IMR-90 (cell line): ENCODE measurements at regions not wholly inside any gene's neighbourhood (a gene's known extent, or its start where the extent isn't known, plus 50 kb on each side); places are given as distances from the start of the nearest gene placed in this dataset.

ENCODE experiments used
- ATAC-seq: fragments of 200-7000 bp; cut with Tn5 transposase; 2 replicates; pipeline ENCODE4 v1.9.1; 2020; ENCODE audit warnings: low read depth, mild to moderate bottlenecking, moderate library complexity
- BruUV-seq: library from RNA; stranded (reverse); fragments of 400-500 nt; replicated peaks from 2 replicates; lab custom pipeline; 2021; lab: Mats Ljungman, UMichigan
- CTCF ChIA-PET: fragments of 300-600 bp; formaldehyde crosslinking; extraction: SDS; loops from one replicate; lab custom pipeline; 2021; ENCODE audit warnings: antibody characterized with exemption; lab: Yijun Ruan, JAX
- POLR2A ChIA-PET: fragments of 300-600 bp; sonication (Branson Sonifier 250); formaldehyde crosslinking; loops from one replicate; lab custom pipeline; 2022; ENCODE audit warnings: antibody characterized with exemption; ENCODE audit not compliant: unreplicated experiment; lab: Charles Lee
- DNase-seq: peaks from one replicate; pipeline ENCODE4 v3.0.0; 2013
- H2AFZ ChIP-seq: replicated peaks from 2 replicates; pipeline ENCODE3; 2013; ENCODE audit warnings: low read length, mild to moderate bottlenecking; ENCODE audit not compliant: poor library complexity
- H2AK5ac ChIP-seq: 2 replicates; pipeline ENCODE4 v1.6.1; 2013; ENCODE audit warnings: low read depth, low read length, inconsistent platforms
- H2AK9ac ChIP-seq: replicated peaks from 2 replicates; pipeline ENCODE3; 2013; ENCODE audit warnings: mild to moderate bottlenecking, low read depth, low read length, moderate library complexity; ENCODE audit not compliant: poor library complexity
- H2BK120ac ChIP-seq: 2 replicates; pipeline ENCODE4 v1.6.1; 2013; ENCODE audit warnings: low read depth, low read length, inconsistent platforms
- H2BK15ac ChIP-seq: 3 replicates; pipeline ENCODE4 v1.6.1; 2013; ENCODE audit warnings: low read depth, low read length, inconsistent platforms
- H2BK20ac ChIP-seq: 2 replicates; pipeline ENCODE4 v1.6.1; 2013; ENCODE audit warnings: low read depth, mild to moderate bottlenecking, inconsistent platforms, low read length, moderate library complexity
- H2BK5ac ChIP-seq: 2 replicates; pipeline ENCODE4 v1.6.1; 2013; ENCODE audit warnings: mild to moderate bottlenecking, low read depth, low read length, inconsistent platforms; ENCODE audit not compliant: poor library complexity, severe bottlenecking
- H3K14ac ChIP-seq: replicated peaks from 2 replicates; pipeline ENCODE4 v1.6.1; 2013; ENCODE audit warnings: low read depth, low read length, inconsistent platforms
- H3K18ac ChIP-seq: 2 replicates; pipeline ENCODE4 v1.6.1; 2013; ENCODE audit warnings: low read depth, low read length, control low read depth
- H3K23ac ChIP-seq: 2 replicates; pipeline ENCODE4 v1.6.1; 2013; ENCODE audit warnings: low read depth, low read length, inconsistent platforms
- H3K27ac ChIP-seq: 2 replicates; pipeline ENCODE4 v1.5.1; 2013; ENCODE audit warnings: mild to moderate bottlenecking, control low read depth, low read length; ENCODE audit not compliant: insufficient read depth
- H3K27me3 ChIP-seq: 2 replicates; pipeline ENCODE4 v1.6.1; 2013; ENCODE audit warnings: low read length; ENCODE audit not compliant: control insufficient read depth, insufficient read depth
- H3K36me3 ChIP-seq: 2 replicates; pipeline ENCODE4 v1.6.1; 2013; ENCODE audit warnings: low read length, mixed read lengths; ENCODE audit not compliant: control insufficient read depth, insufficient read depth
- H3K4ac ChIP-seq: 2 replicates; pipeline ENCODE4 v1.6.1; 2013; ENCODE audit warnings: low read depth, low read length, inconsistent platforms
- H3K4me1 ChIP-seq: 2 replicates; pipeline ENCODE4 v1.6.1; 2013; ENCODE audit warnings: low read length, mixed read lengths; ENCODE audit not compliant: control insufficient read depth, insufficient read depth
- H3K4me2 ChIP-seq: 2 replicates; pipeline ENCODE4 v1.6.1; 2013; ENCODE audit warnings: low read depth, mild to moderate bottlenecking, control low read depth, low read length, moderate library complexity
- H3K4me3 ChIP-seq: 2 replicates; pipeline ENCODE4 v1.5.1; 2013; ENCODE audit warnings: low read depth, mild to moderate bottlenecking, control low read depth, low read length, moderate library complexity; ENCODE audit not compliant: insufficient read depth
- H3K56ac ChIP-seq: 2 replicates; pipeline ENCODE4 v1.6.1; 2013; ENCODE audit warnings: low read length, inconsistent platforms; ENCODE audit not compliant: insufficient read depth; ENCODE audit errors: extremely low read depth
- H3K79me1 ChIP-seq, 2 experiments: 2 replicates each; pipeline ENCODE4 v1.6.1; 2013; ENCODE audit warnings: low read length in 2 of 2, inconsistent platforms in 1 of 2, low read depth in 1 of 2
- H3K9ac ChIP-seq: 2 replicates; pipeline ENCODE4 v1.6.1; 2013; ENCODE audit warnings: low read depth, low read length, control low read depth
- H3K9me1 ChIP-seq: 2 replicates; pipeline ENCODE4 v1.6.1; 2013; ENCODE audit warnings: low read length, inconsistent platforms; ENCODE audit not compliant: insufficient read depth
- H3K9me3 ChIP-seq: 2 replicates; pipeline ENCODE4 v1.6.1; 2013; ENCODE audit warnings: low read length; ENCODE audit not compliant: control insufficient read depth, insufficient read depth
- H4K20me1 ChIP-seq: 2 replicates; pipeline ENCODE4 v1.6.1; 2013; ENCODE audit warnings: low read length, inconsistent platforms; ENCODE audit not compliant: insufficient read depth
- H4K5ac ChIP-seq: 2 replicates; pipeline ENCODE4 v1.6.1; 2013; ENCODE audit warnings: mild to moderate bottlenecking, low read depth, low read length, control low read depth
- H4K8ac ChIP-seq, 2 experiments: 2 replicates each; pipeline ENCODE4 v1.6.1; 2013; ENCODE audit warnings: low read depth in 2 of 2, low read length in 2 of 2, control low read depth in 1 of 2, inconsistent platforms in 1 of 2
- H4K91ac ChIP-seq: 2 replicates; pipeline ENCODE4 v1.6.1; 2013; ENCODE audit warnings: low read depth, low read length, inconsistent platforms; ENCODE audit not compliant: insufficient read depth
- BHLHE40 ChIP-seq: fragments of 150-350 bp; IDR thresholded peaks from 2 replicates; pipeline ENCODE4 v1.6.1; 2016; ENCODE audit warnings: mild to moderate bottlenecking, low read depth, low read length
- CEBPB ChIP-seq: IDR thresholded peaks from 2 replicates; pipeline ENCODE4 v1.6.1; 2012; ENCODE audit warnings: low read depth, low read length, improper control_type of control experiment
- CTCF ChIP-seq: conservative IDR thresholded peaks from 2 replicates; pipeline ENCODE4 v1.5.1; 2012; ENCODE audit warnings: mild to moderate bottlenecking, low read depth, low read length, improper control_type of control experiment
- FOS ChIP-seq: fragments of 150-350 bp; IDR thresholded peaks from 2 replicates; pipeline ENCODE4 v1.6.1; 2016; ENCODE audit warnings: low read depth, low read length
- MAFK ChIP-seq: IDR thresholded peaks from 2 replicates; pipeline ENCODE4 v1.6.1; 2012; ENCODE audit warnings: low read depth, low read length, improper control_type of control experiment
- MAZ ChIP-seq: IDR thresholded peaks from 2 replicates; pipeline ENCODE4 v1.6.1; 2012; ENCODE audit warnings: low read depth, mild to moderate bottlenecking, low read length, improper control_type of control experiment, moderate library complexity, borderline replicate concordance
- MXI1 ChIP-seq: IDR thresholded peaks from 2 replicates; pipeline ENCODE4 v1.6.1; 2012; ENCODE audit warnings: low read depth, mild to moderate bottlenecking, low read length, moderate library complexity, borderline replicate concordance
- NFE2L2 ChIP-seq: fragments of 150-350 bp; IDR thresholded peaks from 2 replicates; pipeline ENCODE4 v1.6.1; 2016; ENCODE audit warnings: low read depth, mild to moderate bottlenecking, low read length
- POLR2A ChIP-seq: IDR thresholded peaks from 2 replicates; pipeline ENCODE4 v1.6.1; 2012; ENCODE audit warnings: mild to moderate bottlenecking, low read depth, low read length
- RAD21 ChIP-seq: IDR thresholded peaks from 2 replicates; pipeline ENCODE4 v1.6.1; 2012; ENCODE audit warnings: low read length, improper control_type of control experiment
- RCOR1 ChIP-seq: IDR thresholded peaks from 2 replicates; pipeline ENCODE4 v1.6.1; 2012; ENCODE audit warnings: mild to moderate bottlenecking, low read length, improper control_type of control experiment; ENCODE audit not compliant: insufficient replicate concordance
- RFX5 ChIP-seq: IDR thresholded peaks from 2 replicates; pipeline ENCODE4 v1.8.0; 2012; ENCODE audit warnings: low read depth, mild to moderate bottlenecking, low read length, moderate library complexity
- SMC3 ChIP-seq: fragments of 150-350 bp; IDR thresholded peaks from 2 replicates; pipeline ENCODE4 v1.6.1; 2016; ENCODE audit warnings: low read depth, mild to moderate bottlenecking, antibody characterized with exemption, low read length, moderate library complexity
- WGBS, 2 experiments: methylation state at CpG; one replicate each; pipeline versions ENCODE4 v1.1.5 to v1.1.7; 2013; ENCODE audit warnings: missing lambda C conversion rate in 2 of 2; ENCODE audit not compliant: insufficient read length in 1 of 2; ENCODE audit errors: extremely low coverage in 2 of 2; 5-methylcytosine and 5-hydroxymethylcytosine counted together
- dilution Hi-C: fragments of 300-500 bp; cut with HindIII; formaldehyde crosslinking; loops from one replicate; pipeline ENCODE4 v1.14.3; 2018; ENCODE audit warnings: low sequenced_read_pairs; ENCODE audit not compliant: unreplicated experiment
- in situ Hi-C: fragments of 300-500 bp; cut with MboI; formaldehyde crosslinking; loops from 3 replicates; pipeline ENCODE4 v1.14.3; 2019; ENCODE audit warnings: low sequenced_read_pairs, inconsistent platforms, mixed read lengths
- intact Hi-C: fragments of 100-400 bp; cut with micrococcal nuclease; formaldehyde crosslinking; loops from 2 replicates; pipeline ENCODE4 v1.10.0; 2022
- TF ChIP-seq, protein P1 (sequence below): fragments of 150-350 bp; IDR thresholded peaks from 2 replicates; pipeline ENCODE4 v1.6.1; 2016; ENCODE audit warnings: low read depth, mild to moderate bottlenecking, low read length, moderate library complexity, borderline replicate concordance

- Histone ChIP-seq H2AK9ac (peak overlapping the region; percentile 4), H4K20me1 (no peaks in the 10 kb centered on the region), H3K4me3 (no peak overlapping the region), H2AFZ (peak overlapping the region; percentile 64), H3K14ac (peak overlapping the region; percentile 68; the same call in 1 of the 2 replicates), H3K27ac (no peak overlapping the region; the same call in 1 of the 2 replicates), H3K4ac (peak overlapping the region; percentile 70), H3K9ac (no peak overlapping the region), H3K18ac (peak overlapping the region; percentile 80; the same call in 1 of the 2 replicates), H4K5ac (peak overlapping the region; percentile 88; the same call in 1 of the 2 replicates), H2BK5ac (peak overlapping the region; percentile 44), H2BK20ac (peak overlapping the region; percentile 94), H4K91ac (peak overlapping the region; percentile 75), H3K79me1 (no peaks in the 10 kb centered on the region), H3K36me3 (no peaks in the 10 kb centered on the region), H3K23ac (no peak overlapping the region), H3K9me1 (peaks cover 15% of the 10 kb centered on the region), H2AK5ac (peak overlapping the region; percentile 95), H3K56ac (no peak overlapping the region), H2BK15ac (peak overlapping the region; percentile 66; the same call in 1 of the 3 replicates), H3K4me2 (no peak overlapping the region), H2BK120ac (peak overlapping the region; percentile 94), H3K27me3 (no peaks in the 10 kb centered on the region), H3K9me3 (no peaks in the 10 kb centered on the region), H3K4me1 (peaks cover 10% of the 10 kb centered on the region), H4K8ac (peak overlapping the region; percentile 71 to 84)
- CTCF ChIA-PET, result no interaction called here
- BruUV-seq, result no TSS peak
- POLR2A ChIA-PET, result no interaction called here
- ATAC-seq, result peak; percentile 70
- peak; percentile 75 for DNase-seq
- intact Hi-C loops, result no loop called here
- in situ Hi-C loops, result no loop called here
- TF ChIP-seq CEBPB (peak; percentile 71; the same call in 1 of the 2 replicates), RFX5 (no peak), RCOR1 (peak; percentile 52), MAFK (no peak), FOS (peak; percentile 71), NFE2L2 (no peak), SMC3 (no peak), MXI1 (no peak), POLR2A (no peak), BHLHE40 (0 out of 2 replicates have a peak, but pooled peaks have one; percentile 29), RAD21 (no peak), CTCF (no peak), MAZ (peak; percentile 19; the same call in 1 of the 2 replicates)
- TF ChIP-seq, protein P1, sequence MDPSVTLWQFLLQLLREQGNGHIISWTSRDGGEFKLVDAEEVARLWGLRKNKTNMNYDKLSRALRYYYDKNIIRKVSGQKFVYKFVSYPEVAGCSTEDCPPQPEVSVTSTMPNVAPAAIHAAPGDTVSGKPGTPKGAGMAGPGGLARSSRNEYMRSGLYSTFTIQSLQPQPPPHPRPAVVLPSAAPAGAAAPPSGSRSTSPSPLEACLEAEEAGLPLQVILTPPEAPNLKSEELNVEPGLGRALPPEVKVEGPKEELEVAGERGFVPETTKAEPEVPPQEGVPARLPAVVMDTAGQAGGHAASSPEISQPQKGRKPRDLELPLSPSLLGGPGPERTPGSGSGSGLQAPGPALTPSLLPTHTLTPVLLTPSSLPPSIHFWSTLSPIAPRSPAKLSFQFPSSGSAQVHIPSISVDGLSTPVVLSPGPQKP, result no peak
- dilution Hi-C loops, result no loop called here
- no CpG with 5 or more reads among the region's 4 CpGs for WGBS, 2 experiments
Observed at GRCh38 chr7:155213385-155213784, 84.3 kb upstream of the INSIG1 start.
